Lung (tissue), 11 donors: ENCODE measurements at regions not wholly inside any gene's neighbourhood (a gene's known extent, or its start where the extent isn't known, plus 50 kb on each side); places are given as distances from the start of the nearest gene placed in this dataset.

Experiments
- ATAC-seq: fragments of 200-7000 bp; cut with Tn5 transposase; one replicate; pipeline ENCODE4 v1.9.1; 2020; ENCODE audit warnings: moderate number of reproducible peaks; ENCODE audit not compliant: insufficient read depth, low FRiP score
- DNase-seq, 3 donors: peaks; one replicate each; pipeline ENCODE4 v3.0.0-alpha.2; 2013 to 2017
- H3K27ac ChIP-seq, 2 donors: one replicate each; pipeline ENCODE4 v1.5.1; 2013; ENCODE audit warnings: mild to moderate bottlenecking in 2 of 2, moderate library complexity in 2 of 2, control low read depth in 1 of 2, inconsistent platforms in 1 of 2, low read depth in 1 of 2, low read length in 1 of 2
- H3K27me3 ChIP-seq, 3 donors: one replicate each; pipeline ENCODE4 v1.5.1; 2013; ENCODE audit warnings: low read length in 2 of 3; ENCODE audit not compliant: control insufficient read depth in 3 of 3, insufficient read depth in 3 of 3
- H3K36me3 ChIP-seq, 4 donors: one replicate each; pipeline ENCODE4 v1.5.1; 2013; ENCODE audit warnings: low read length in 4 of 4, mild to moderate bottlenecking in 1 of 4, moderate library complexity in 1 of 4; ENCODE audit not compliant: control insufficient read depth in 4 of 4, insufficient read depth in 4 of 4
- H3K4me1 ChIP-seq, 5 donors: one replicate each; pipeline ENCODE4 v1.5.1; 2013; ENCODE audit warnings: low read length in 5 of 5, mild to moderate bottlenecking in 2 of 5, moderate library complexity in 1 of 5; ENCODE audit not compliant: control insufficient read depth in 5 of 5, insufficient read depth in 5 of 5
- H3K4me3 ChIP-seq: one replicate; pipeline ENCODE4 v1.5.1; 2013; ENCODE audit warnings: mild to moderate bottlenecking, control low read depth, moderate library complexity
- H3K9ac ChIP-seq, 2 donors: one replicate each; pipeline ENCODE4 v1.5.1; 2013; ENCODE audit warnings: low read length in 2 of 2, control low read depth in 1 of 2; ENCODE audit not compliant: insufficient read depth in 1 of 2
- H3K9me3 ChIP-seq, 4 donors: one replicate each; pipeline ENCODE4 v1.5.1; 2013; ENCODE audit warnings: low read length in 3 of 4, mild to moderate bottlenecking in 1 of 4, moderate library complexity in 1 of 4; ENCODE audit not compliant: control insufficient read depth in 4 of 4, insufficient read depth in 3 of 4
- WGBS, 2 donors: extraction: QIAGEN DNeasy Blood & Tissue Kit; methylation state at CpG; one replicate each; pipeline ENCODE4 v1.1.7; 2013; 5-methylcytosine and 5-hydroxymethylcytosine counted together
- TF ChIP-seq, protein P1 (sequence below): IDR thresholded peaks from 2 replicates; pipeline ENCODE4 v1.5.1; 2012; ENCODE audit warnings: mild to moderate bottlenecking; ENCODE audit errors: control extremely low read depth, extremely low read depth
- donor health status: control.
- donor health status: control.
- donor health status: Bipolar disorder and iron deficiency.
- donor health status: healthy.
- donor health status: DM: yes; HTN: yes; CAD: no.

DNA sequence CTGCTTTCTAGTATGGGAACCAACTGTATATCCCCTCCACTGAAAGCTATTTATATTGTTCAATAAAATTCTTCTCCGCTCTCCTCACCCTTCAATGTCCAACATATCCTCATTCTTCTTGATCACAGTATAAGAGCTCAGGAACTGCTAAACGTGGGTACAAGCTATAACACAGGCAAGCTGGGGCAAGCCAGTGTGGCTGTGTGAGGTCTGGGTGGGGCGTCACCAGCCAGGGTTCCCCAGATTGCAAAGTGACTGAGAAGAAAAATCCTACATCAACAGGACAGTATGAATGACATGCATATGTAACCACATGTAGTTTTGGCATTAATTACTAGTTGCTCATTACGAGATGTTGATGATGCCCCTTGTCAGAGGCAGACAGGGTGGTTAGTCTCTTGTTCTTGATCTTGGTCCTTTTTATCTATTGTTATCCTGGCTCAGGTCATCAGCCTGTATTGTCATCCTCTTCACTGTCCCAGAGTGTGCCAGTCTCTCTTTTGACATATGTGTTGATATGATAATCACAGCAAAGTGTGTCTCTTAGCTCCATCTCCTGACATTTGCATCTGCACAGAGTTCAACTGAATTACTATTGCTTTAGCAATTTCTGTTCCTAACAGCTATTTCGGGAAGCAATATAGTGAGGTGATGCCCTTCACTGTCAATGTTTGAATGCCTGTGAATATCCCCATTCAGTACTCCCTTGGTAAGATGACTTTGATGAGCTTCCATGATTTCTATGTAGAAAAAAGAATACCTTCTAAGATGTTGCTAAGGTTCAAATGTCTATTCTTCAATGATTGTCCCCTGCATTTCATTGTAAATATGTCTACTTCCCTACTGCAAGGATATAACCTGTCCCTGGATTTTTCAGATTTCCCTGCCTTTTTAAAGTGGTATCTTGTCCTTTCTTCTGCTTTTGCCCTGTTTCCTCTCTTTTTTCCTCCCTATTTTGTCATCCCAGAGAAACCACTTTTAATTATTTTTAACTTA is 140.3 kb downstream of the MAT2B start:
- Histone ChIP-seq H3K27ac (no peak overlapping the region), H3K9me3 (no peaks in the 10 kb centered on the region), H3K36me3 (no peaks in the 10 kb centered on the region), H3K9ac (no peak overlapping the region), H3K4me1 (no peaks in the 10 kb centered on the region), H3K4me3 (no peak overlapping the region), H3K27me3 (no peaks in the 10 kb centered on the region)
- 78 to 81% methylated on average over 5 of the region's 5 CpGs for WGBS, 2 donors
- DNase-seq (no peak), ATAC-seq (no peak)
- TF ChIP-seq, protein P1, sequence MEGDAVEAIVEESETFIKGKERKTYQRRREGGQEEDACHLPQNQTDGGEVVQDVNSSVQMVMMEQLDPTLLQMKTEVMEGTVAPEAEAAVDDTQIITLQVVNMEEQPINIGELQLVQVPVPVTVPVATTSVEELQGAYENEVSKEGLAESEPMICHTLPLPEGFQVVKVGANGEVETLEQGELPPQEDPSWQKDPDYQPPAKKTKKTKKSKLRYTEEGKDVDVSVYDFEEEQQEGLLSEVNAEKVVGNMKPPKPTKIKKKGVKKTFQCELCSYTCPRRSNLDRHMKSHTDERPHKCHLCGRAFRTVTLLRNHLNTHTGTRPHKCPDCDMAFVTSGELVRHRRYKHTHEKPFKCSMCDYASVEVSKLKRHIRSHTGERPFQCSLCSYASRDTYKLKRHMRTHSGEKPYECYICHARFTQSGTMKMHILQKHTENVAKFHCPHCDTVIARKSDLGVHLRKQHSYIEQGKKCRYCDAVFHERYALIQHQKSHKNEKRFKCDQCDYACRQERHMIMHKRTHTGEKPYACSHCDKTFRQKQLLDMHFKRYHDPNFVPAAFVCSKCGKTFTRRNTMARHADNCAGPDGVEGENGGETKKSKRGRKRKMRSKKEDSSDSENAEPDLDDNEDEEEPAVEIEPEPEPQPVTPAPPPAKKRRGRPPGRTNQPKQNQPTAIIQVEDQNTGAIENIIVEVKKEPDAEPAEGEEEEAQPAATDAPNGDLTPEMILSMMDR: no peak

DNA sequence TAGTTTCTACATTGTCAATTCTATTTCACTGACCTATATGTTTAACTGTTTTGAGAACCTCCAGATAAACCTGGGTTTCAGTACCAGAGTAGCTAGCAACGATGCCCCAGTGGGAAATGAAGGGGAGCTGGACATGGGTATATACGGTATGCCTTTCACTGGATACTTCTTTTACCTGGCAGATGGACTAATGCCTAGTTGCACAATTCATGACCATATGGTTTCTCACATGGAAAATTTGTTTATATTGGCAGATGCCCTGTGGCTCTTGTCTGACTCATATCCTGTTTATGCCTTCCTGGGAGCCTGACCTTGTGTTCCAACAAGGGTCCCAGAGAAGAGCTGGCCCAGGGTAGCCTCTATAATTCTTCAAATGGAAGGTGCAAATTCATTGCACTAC is 144.1 kb downstream of the MAT2B start:
- TF ChIP-seq, protein P1: no peak
- no peak for DNase-seq
- Histone ChIP-seq H3K27ac (no peak overlapping the region), H3K27me3 (no peaks in the 10 kb centered on the region), H3K4me1 (no peaks in the 10 kb centered on the region), H3K9ac (no peak overlapping the region), H3K4me3 (no peak overlapping the region), H3K9me3 (peaks cover 0 to 5% (median 2%) of the 10 kb centered on the region in 4 donors), H3K36me3 (no peaks in the 10 kb centered on the region)
- no peak for ATAC-seq
- 82 to 88% methylated on average over 2 of the region's 2 CpGs for WGBS, 2 donors

DNA sequence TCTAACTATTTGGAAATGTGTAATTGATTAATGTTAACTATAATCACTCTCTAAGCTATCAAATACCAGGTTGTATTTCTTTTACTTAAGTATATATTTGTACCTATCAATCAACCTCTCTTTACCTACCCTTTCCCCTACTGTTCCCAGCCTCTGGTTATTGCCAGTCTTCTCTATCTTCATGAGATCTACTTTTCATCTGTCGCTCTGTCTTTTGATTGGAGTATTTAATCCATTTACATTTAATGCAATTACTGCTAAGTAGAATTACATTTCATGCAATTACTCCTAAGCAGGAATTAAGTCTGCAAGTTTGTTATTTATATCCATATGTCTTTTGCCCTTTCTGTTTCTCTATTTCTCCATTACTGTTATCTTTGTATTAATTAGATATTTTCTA is 148.1 kb downstream of the MAT2B start:
- TF ChIP-seq, protein P1: no peak
- ATAC-seq (no peak), DNase-seq (no peak)
- WGBS, 2 donors: 90 to 93% methylated on average over 1 of the region's 1 CpG
- H3K36me3 ChIP-seq: no peaks in the 10 kb centered on the region
- no peak overlapping the region for H3K9ac ChIP-seq
- H3K4me1 ChIP-seq: no peaks in the 10 kb centered on the region
- no peak overlapping the region for H3K27ac ChIP-seq
- H3K4me3 ChIP-seq: no peak overlapping the region
- no peaks in the 10 kb centered on the region for H3K27me3 ChIP-seq
- peaks cover 0 to 5% (median 4%) of the 10 kb centered on the region in 4 donors for H3K9me3 ChIP-seq
